WTC11 (cell line): ENCODE measurements at regions not wholly inside any gene's neighbourhood (a gene's known extent, or its start where the extent isn't known, plus 50 kb on each side); places are given as distances from the start of the nearest gene placed in this dataset.

Source experiments
- ATAC-seq: fragments of 200-7000 bp; cut with Tn5 transposase; 2 replicates; pipeline ENCODE4 v1.10.0; 2021; ENCODE audit warnings: mild to moderate bottlenecking, moderate library complexity
- CTCF ChIA-PET: fragments of 300-600 bp; sonication (Branson Sonifier 250); formaldehyde crosslinking; loops from one replicate; lab custom pipeline; 2021; ENCODE audit warnings: antibody characterized with exemption; lab: Charles Lee
- POLR2A ChIA-PET: fragments of 350-600 bp; sonication (Branson Sonifier 250); formaldehyde crosslinking; loops from one replicate; lab custom pipeline; 2021; ENCODE audit warnings: antibody characterized with exemption; lab: Charles Lee
- DNase-seq: peaks from one replicate; pipeline ENCODE4 v3.0.0; 2021; ENCODE audit warnings: low spot score
- H3K27ac Mint-ChIP-seq: 2 replicates; pipeline ENCODE4 v1.8.0; 2021; ENCODE audit warnings: mixed read lengths
- H3K27me3 Mint-ChIP-seq: 2 replicates; pipeline ENCODE4 v1.8.0; 2021; ENCODE audit warnings: low read depth, mild to moderate bottlenecking, moderate library complexity, mixed read lengths
- H3K36me3 Mint-ChIP-seq: 2 replicates; pipeline ENCODE4 v1.8.0; 2021; ENCODE audit warnings: mixed read lengths
- H3K4me1 Mint-ChIP-seq: 2 replicates; pipeline ENCODE4 v1.8.0; 2022; ENCODE audit warnings: mixed read lengths
- H3K4me3 Mint-ChIP-seq: 2 replicates; pipeline ENCODE4 v1.8.0; 2021; ENCODE audit warnings: mild to moderate bottlenecking, moderate library complexity, mixed read lengths
- H3K9me3 Mint-ChIP-seq: 2 replicates; pipeline ENCODE4 v1.8.0; 2021; ENCODE audit warnings: mixed read lengths
- CBFB ChIP-seq: sonication (generic); formaldehyde crosslinking; IDR thresholded peaks from 2 replicates; pipeline ENCODE4 v1.8.1; 2022; ENCODE audit warnings: mild to moderate bottlenecking, low read depth, missing genetic modification reagents
- CREB1 ChIP-seq: sonication (generic); formaldehyde crosslinking; IDR thresholded peaks from 2 replicates; pipeline ENCODE4 v1.8.0; 2023; ENCODE audit warnings: mild to moderate bottlenecking, missing genetic modification reagents
- E2F5 ChIP-seq: sonication (generic); formaldehyde crosslinking; IDR thresholded peaks from 2 replicates; pipeline ENCODE4 v1.8.1; 2022; ENCODE audit warnings: mild to moderate bottlenecking, moderate library complexity, missing genetic modification reagents
- FOXJ3 ChIP-seq: sonication (generic); formaldehyde crosslinking; IDR thresholded peaks from 2 replicates; pipeline ENCODE4 v1.9.0; 2021; ENCODE audit warnings: missing genetic modification reagents, mild to moderate bottlenecking, borderline replicate concordance
- JAZF1 ChIP-seq: fragments of 250-450 bp; sonication (Bioruptor Pico); IDR thresholded peaks from 2 replicates; pipeline ENCODE4 v1.9.0; 2021; ENCODE audit warnings: moderate library complexity, mild to moderate bottlenecking, inconsistent platforms
- OVOL2 ChIP-seq: fragments of 250-450 bp; sonication (Bioruptor Pico); IDR thresholded peaks from 2 replicates; pipeline ENCODE4 v1.9.0; 2021; ENCODE audit warnings: mild to moderate bottlenecking, borderline replicate concordance
- PREB ChIP-seq: sonication (generic); formaldehyde crosslinking; IDR thresholded peaks from 2 replicates; pipeline ENCODE4 v1.8.1; 2022; ENCODE audit warnings: mild to moderate bottlenecking, missing genetic modification reagents, moderate library complexity, borderline replicate concordance
- RELA ChIP-seq: sonication (generic); formaldehyde crosslinking; IDR thresholded peaks from 2 replicates; pipeline ENCODE4 v1.8.1; 2022; ENCODE audit warnings: missing genetic modification reagents, mild to moderate bottlenecking, borderline replicate concordance
- ZBTB21 ChIP-seq: sonication (generic); formaldehyde crosslinking; IDR thresholded peaks from 2 replicates; pipeline ENCODE4 v1.8.1; 2023; ENCODE audit warnings: mild to moderate bottlenecking, missing genetic modification reagents, borderline replicate concordance
- ZNF219 ChIP-seq: sonication (generic); formaldehyde crosslinking; IDR thresholded peaks from 2 replicates; pipeline ENCODE4 v1.8.0; 2023; ENCODE audit warnings: missing genetic modification reagents, mild to moderate bottlenecking, borderline replicate concordance
- ZNF281 ChIP-seq: sonication (generic); formaldehyde crosslinking; IDR thresholded peaks from 2 replicates; pipeline ENCODE4 v1.8.0; 2023; ENCODE audit warnings: mild to moderate bottlenecking, missing genetic modification reagents
- ZNF396 ChIP-seq: fragments of 250-450 bp; sonication (Bioruptor Pico); IDR thresholded peaks from 2 replicates; pipeline ENCODE4 v1.8.0; 2021; ENCODE audit warnings: mild to moderate bottlenecking, moderate library complexity, borderline replicate concordance
- ZNF512 ChIP-seq: sonication (generic); formaldehyde crosslinking; IDR thresholded peaks from 2 replicates; pipeline ENCODE4 v1.8.1; 2022; ENCODE audit warnings: missing genetic modification reagents, borderline replicate concordance
- ZNF671 ChIP-seq: fragments of 250-450 bp; sonication (Bioruptor Pico); IDR thresholded peaks from 2 replicates; pipeline ENCODE4 v1.8.0; 2021; ENCODE audit warnings: mild to moderate bottlenecking
- TF ChIP-seq, protein P1 (sequence below): sonication (generic); formaldehyde crosslinking; IDR thresholded peaks from 2 replicates; pipeline ENCODE4 v1.8.1; 2023; ENCODE audit warnings: mild to moderate bottlenecking, missing genetic modification reagents, moderate library complexity
- TF ChIP-seq, protein P2 (sequence below): sonication (generic); formaldehyde crosslinking; IDR thresholded peaks from 2 replicates; pipeline ENCODE4 v1.8.0; 2023; ENCODE audit warnings: missing genetic modification reagents, mild to moderate bottlenecking, borderline replicate concordance

DNA sequence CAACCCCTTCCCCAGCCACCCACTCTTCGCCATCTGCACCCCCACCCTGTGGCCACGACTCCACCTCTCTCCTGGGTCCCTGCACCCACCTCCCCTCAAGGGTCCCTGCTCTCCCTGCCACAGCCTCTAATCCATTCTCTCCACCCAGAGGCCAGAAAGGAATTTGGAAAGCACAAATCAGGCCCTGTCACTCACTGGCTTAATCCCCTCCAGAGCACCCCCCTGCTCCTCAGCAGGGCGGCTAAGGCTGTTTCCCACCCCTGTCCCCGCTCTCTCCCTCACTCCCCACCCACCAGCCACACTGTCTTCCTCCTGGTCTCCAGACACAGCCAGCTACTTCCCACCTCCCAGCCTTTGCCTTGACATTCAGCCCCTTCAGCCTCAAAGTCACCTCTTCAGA, 150.0 kb upstream of the LINGO1 start (continued):
- TF ChIP-seq OVOL2 (no peak), E2F5 (CRISPR knock-in tag) (no peak), RELA (CRISPR knock-in tag) (no peak), ZNF671 (no peak)

GRCh38 chr15:77781946-77782240, 149.2 kb upstream of the LINGO1 start:
- TF ChIP-seq CBFB (CRISPR knock-in tag) = no peak
- TF ChIP-seq, all 79 proteins: peak for 0
- no peak for ATAC-seq
- Mint-ChIP-seq H3K27ac (no peak overlapping the region), H3K27me3 (no peaks in the 10 kb centered on the region), H3K4me3 (no peak overlapping the region), H3K36me3 (peaks cover 11% of the 10 kb centered on the region), H3K9me3 (peaks cover 21% of the 10 kb centered on the region), H3K4me1 (peaks cover 16% of the 10 kb centered on the region)
- POLR2A ChIA-PET = no interaction called here
- CTCF ChIA-PET = interaction anchor here (1.1 to 1.3 kb wide), 3 partner anchors 127 to 165 kb away, joined by 3 to 4 read pairs (median 3); no protein-coding TSS in a partner anchor
- DNase-seq = no peak

- ATAC-seq = no peak
- H3K4me1 Mint-ChIP-seq = peaks cover 16% of the 10 kb centered on the region
- TF ChIP-seq ZBTB21 (CRISPR knock-in tag) (no peak), PREB (CRISPR knock-in tag) (no peak), JAZF1 (CRISPR knock-in tag) (no peak), CBFB (CRISPR knock-in tag) (no peak), ZNF281 (CRISPR knock-in tag) (no peak), ZNF219 (CRISPR knock-in tag) (no peak), ZNF512 (CRISPR knock-in tag) (no peak), CREB1 (CRISPR knock-in tag) (no peak)
- POLR2A ChIA-PET = no interaction called here
- H3K27ac Mint-ChIP-seq = no peak overlapping the region
- peaks cover 11% of the 10 kb centered on the region for H3K36me3 Mint-ChIP-seq
- DNase-seq = no peak
- CTCF ChIA-PET = interaction anchor here (1.1 to 1.3 kb wide), 3 partner anchors 126 to 165 kb away, joined by 3 to 4 read pairs (median 3); no protein-coding TSS in a partner anchor
- H3K9me3 Mint-ChIP-seq = peaks cover 21% of the 10 kb centered on the region
- no peak overlapping the region for H3K4me3 Mint-ChIP-seq
- H3K27me3 Mint-ChIP-seq = no peaks in the 10 kb centered on the region
These were observed 148.6 kb upstream of the LINGO1 start for GRCh38 chr15:77781151-77781945.

DNA sequence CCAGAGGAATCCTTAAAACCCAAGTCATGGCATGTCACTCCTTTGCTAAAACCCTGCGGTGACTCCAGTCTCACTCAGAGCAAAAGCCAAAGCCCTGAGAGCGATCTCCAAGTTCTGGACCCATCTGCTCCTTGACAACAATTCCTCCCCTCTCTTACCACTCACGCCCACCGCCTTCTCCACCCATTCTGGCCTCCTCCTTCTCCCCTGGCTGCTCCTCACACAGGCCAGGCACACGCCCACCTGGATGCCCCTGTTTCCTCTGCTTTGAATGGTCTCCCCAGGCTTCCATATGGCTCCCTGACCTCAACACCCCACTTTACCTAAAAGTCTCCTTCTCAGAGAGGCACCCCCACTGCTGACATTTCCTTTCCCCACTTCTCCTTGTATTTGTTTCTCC, 146.1 kb upstream of the LINGO1 start:
- ATAC-seq (no peak), DNase-seq (no peak)
- POLR2A ChIA-PET = no interaction called here
- Mint-ChIP-seq H3K4me1 (0 out of 2 replicates have a peak, but pooled peaks cover 4% of the 10 kb centered on the region), H3K9me3 (peaks cover 21% of the 10 kb centered on the region), H3K36me3 (peaks cover 11% of the 10 kb centered on the region), H3K27ac (no peak overlapping the region), H3K4me3 (no peak overlapping the region), H3K27me3 (no peaks in the 10 kb centered on the region)
- TF ChIP-seq ZNF396 (CRISPR knock-in tag) (no peak), FOXJ3 (no peak)
- TF ChIP-seq, protein P1, sequence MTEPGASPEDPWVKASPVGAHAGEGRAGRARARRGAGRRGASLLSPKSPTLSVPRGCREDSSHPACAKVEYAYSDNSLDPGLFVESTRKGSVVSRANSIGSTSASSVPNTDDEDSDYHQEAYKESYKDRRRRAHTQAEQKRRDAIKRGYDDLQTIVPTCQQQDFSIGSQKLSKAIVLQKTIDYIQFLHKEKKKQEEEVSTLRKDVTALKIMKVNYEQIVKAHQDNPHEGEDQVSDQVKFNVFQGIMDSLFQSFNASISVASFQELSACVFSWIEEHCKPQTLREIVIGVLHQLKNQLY (CRISPR knock-in tag) = no peak
- TF ChIP-seq, protein P2, sequence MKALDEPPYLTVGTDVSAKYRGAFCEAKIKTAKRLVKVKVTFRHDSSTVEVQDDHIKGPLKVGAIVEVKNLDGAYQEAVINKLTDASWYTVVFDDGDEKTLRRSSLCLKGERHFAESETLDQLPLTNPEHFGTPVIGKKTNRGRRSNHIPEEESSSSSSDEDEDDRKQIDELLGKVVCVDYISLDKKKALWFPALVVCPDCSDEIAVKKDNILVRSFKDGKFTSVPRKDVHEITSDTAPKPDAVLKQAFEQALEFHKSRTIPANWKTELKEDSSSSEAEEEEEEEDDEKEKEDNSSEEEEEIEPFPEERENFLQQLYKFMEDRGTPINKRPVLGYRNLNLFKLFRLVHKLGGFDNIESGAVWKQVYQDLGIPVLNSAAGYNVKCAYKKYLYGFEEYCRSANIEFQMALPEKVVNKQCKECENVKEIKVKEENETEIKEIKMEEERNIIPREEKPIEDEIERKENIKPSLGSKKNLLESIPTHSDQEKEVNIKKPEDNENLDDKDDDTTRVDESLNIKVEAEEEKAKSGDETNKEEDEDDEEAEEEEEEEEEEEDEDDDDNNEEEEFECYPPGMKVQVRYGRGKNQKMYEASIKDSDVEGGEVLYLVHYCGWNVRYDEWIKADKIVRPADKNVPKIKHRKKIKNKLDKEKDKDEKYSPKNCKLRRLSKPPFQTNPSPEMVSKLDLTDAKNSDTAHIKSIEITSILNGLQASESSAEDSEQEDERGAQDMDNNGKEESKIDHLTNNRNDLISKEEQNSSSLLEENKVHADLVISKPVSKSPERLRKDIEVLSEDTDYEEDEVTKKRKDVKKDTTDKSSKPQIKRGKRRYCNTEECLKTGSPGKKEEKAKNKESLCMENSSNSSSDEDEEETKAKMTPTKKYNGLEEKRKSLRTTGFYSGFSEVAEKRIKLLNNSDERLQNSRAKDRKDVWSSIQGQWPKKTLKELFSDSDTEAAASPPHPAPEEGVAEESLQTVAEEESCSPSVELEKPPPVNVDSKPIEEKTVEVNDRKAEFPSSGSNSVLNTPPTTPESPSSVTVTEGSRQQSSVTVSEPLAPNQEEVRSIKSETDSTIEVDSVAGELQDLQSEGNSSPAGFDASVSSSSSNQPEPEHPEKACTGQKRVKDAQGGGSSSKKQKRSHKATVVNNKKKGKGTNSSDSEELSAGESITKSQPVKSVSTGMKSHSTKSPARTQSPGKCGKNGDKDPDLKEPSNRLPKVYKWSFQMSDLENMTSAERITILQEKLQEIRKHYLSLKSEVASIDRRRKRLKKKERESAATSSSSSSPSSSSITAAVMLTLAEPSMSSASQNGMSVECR (CRISPR knock-in tag) = no peak
- CTCF ChIA-PET = no interaction called here
